NCI-H2107 treated with DMSO at 0.1 percent for 48 hours (cell line): ENCODE measurements at regions not wholly inside any gene's neighbourhood (a gene's known extent, or its start where the extent isn't known, plus 50 kb on each side); places are given as distances from the start of the nearest gene placed in this dataset.
"Not testable (repeated sequence)": the region's sequence is repeated elsewhere in the genome, so short reads cannot be mapped to it uniquely, and the experiment has no call there.

ENCODE experiments used
- DNase-seq: peaks from one replicate; lab custom pipeline; 2025; ENCODE audit not compliant: unreplicated experiment; lab: John Stamatoyannopoulos, UW

DNA sequence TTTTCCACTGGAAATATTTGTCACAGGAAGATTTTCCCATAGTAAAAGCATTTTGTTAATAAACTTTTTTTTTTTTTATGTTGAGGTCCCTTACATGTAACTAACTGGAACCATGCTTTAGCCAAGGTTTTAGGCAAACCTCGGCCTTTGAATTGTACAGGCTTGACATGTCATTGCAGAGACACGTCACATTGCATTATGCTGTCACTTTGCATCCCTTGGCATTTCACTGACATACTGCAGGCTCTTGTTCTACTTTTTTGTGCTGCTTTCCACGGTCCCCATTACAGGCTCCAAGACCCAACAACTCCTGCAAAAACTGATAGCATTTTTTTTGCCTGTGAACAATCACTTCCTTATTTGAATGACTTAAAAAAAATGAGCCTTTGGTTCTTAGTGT, 724.3 kb downstream of the TTLL7 start:
- DNase-seq, result not testable (repeated sequence)

DNA sequence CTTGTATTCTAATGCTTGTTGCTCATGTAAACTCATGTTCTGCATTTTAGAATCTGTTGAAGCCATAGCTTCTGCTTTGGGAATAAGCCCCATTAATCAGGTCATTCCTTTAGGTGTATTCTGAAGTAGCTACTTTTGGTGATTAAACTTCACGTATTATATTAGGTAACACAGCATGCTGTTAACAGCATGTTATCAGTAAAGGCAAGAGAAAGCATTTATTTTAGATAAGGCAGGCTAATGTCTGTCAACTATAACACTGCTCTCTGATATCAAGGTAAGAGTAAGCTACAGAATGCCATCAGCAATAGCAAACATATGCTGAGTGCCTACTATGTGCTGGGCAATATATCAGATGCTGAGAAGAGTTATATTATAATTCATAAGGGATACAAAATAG, 726.4 kb downstream of the TTLL7 start:
- DNase-seq, result not testable (repeated sequence)

DNA sequence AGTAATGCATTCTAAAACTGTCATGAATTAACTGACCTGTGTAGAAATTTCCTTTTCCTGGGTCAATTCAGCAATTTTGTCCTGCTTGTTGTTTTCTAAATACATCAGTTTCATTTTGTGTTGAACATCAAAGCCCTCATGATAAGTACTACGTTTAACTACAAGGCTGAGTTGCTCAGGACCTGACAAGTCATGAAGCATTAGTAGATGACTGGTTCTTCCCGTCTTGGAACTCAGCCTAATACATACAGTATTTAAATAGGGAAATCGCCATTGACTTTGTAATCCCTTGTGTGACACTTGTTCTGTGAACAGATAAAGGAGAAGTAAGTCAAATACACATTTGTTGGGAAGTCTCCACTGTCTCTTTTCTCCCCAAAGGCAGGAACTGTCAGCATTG, 727.1 kb downstream of the TTLL7 start:
- DNase-seq, result not testable (repeated sequence)

DNA sequence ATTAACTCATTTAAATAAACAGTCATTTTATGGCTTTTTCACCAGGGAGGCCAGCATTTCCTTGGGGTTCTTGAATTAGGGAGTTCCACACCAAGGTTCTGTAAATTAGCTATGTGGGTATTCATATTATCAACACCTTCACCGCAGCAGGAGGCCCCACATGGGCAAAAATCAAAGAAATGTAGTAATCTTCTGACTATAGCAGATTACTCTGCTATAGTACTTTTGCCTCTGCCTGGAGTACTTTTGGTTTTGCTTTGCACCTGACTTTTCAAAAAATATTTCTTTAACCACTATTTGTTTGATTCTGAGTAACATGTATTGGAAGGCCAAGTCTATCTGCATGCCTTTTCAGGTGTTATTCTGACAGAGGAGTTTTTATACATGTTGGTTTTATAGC, 728.1 kb downstream of the TTLL7 start:
- DNase-seq, result not testable (repeated sequence)

DNA sequence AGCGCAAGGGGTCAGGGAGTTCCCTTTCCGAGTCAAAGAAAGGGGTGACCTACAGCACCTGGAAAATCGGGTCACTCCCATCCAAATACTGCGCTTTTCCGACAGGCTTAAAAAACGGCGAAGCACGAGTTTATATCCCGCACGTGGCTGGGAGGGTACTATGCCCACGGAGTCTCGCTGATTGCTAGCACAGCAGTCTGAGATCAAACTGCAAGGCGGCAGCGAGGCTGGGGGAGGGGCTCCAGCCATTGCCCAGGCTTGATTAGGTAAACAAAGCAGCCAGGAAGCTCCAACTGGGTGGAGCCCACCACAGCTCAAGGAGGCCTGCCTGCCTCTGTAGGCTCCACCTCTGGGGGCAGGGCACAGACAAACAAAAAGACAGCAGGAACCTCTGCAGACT, 735.1 kb downstream of the TTLL7 start:
- not testable (repeated sequence) for DNase-seq

DNA sequence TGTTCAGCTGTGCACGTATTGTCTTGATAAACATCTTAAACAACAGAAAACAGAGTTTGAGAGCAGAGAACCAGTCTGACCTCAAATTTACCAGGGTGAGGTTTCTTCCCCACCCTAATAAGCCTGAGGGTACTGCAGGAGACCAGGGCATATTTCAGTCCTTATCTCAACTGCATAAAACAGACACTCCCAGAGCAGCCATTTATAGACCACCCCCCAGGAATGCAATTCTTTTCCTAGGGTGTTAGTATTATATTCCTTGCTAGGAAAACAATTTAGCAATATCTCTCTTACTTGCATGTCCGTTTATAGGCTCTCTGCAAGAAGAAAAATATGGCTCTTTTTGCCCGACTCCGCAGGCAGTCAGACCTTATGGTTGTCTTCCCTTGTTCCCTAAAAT, 747.2 kb downstream of the TTLL7 start:
- not testable (repeated sequence) for DNase-seq

DNA sequence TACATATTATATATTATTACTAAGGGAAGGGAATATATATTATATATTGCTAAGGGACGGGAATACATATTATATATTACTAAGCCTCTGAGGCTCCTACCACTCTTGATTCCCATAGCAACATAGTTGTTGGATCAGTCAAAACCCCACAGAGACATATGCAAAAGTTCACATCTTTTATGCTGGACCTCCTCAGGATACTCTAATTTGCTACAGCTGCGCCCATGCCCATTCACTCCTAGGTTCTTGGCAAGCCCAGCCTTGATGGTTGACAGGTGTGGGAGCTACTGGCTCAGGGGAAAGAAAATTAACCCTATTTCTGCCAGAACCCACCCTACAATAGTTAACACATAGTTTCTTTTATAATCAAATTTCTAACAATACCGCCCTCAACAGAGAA, 752.2 kb downstream of the TTLL7 start:
- DNase-seq, result peak; percentile 59

DNA sequence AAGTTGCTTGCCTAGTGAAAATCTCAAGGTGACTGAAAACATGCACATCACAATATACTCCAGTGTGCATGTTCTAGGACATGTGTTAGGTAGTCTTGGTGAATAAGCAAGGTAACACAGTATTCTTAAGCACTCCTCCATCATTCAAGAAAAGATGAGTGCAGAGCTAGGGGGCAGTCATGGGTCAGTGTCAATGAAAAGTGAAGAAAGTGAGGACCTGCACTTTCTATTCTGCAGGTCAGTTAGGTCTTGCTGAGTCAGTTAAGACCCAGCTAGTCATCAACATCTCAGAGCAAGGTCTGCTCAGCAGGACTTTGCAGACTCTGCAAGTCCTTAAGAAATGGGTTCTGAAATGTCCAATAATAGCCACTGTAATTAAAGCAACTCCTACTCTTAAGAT, 754.1 kb downstream of the TTLL7 start:
- not testable (repeated sequence) for DNase-seq

DNA sequence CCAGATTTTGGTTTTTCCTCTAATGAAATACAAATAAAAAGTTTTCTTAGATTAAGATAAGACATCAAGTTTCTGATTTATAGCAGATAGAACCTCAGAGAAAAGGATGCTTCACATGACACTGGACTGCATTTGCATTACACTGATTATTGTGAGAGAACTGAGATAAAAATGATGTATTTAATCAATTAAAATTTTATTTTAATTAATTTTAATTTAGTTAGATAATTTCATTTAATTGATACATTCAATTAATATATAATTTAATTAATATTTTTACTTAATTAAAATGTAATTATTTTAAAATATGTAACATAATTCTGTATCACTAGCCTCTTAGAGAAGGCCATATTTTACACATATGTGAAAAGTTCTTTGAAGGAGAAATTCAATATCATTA, 759.4 kb downstream of the TTLL7 start:
- DNase-seq, result not testable (repeated sequence)

DNA sequence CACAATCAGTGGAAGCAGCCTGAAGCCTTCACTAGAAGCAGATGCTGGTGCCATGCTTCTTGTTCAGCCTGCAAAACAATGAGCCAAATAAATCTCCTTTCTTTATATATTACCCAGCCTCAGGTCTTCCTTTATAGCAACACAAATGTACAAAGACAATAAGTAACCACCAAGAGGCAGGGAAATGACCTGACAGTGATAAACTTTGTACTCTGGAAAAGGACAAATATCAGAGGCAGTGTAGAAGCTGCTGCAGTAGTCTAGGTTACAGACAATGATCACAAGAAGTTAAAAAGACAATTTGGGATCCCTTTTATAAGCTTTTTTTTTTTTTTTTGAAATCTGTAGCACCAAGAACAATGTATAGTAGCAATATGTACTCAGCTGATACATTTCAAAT, 760.3 kb downstream of the TTLL7 start:
- not testable (repeated sequence) for DNase-seq

DNA sequence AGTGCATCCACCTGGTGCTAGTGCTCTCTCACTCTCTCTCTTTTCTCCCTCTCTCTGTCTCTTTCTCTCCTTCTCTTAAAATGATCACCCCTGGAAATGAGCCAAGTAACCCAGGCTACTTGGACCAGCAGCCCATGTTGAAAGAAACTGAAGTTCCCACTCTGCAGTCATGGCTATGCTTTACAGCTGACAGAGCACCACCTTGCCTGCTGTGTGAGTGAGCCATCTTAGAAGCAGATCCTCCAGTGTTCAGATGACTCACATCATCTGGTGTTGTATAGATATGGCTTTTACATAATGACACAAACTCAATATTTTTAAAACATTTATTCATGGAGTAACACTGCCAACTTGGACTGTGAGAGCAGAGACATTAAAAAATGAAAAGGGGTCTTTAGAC, 779.1 kb downstream of the TTLL7 start:
- DNase-seq, result not testable (repeated sequence)

DNA sequence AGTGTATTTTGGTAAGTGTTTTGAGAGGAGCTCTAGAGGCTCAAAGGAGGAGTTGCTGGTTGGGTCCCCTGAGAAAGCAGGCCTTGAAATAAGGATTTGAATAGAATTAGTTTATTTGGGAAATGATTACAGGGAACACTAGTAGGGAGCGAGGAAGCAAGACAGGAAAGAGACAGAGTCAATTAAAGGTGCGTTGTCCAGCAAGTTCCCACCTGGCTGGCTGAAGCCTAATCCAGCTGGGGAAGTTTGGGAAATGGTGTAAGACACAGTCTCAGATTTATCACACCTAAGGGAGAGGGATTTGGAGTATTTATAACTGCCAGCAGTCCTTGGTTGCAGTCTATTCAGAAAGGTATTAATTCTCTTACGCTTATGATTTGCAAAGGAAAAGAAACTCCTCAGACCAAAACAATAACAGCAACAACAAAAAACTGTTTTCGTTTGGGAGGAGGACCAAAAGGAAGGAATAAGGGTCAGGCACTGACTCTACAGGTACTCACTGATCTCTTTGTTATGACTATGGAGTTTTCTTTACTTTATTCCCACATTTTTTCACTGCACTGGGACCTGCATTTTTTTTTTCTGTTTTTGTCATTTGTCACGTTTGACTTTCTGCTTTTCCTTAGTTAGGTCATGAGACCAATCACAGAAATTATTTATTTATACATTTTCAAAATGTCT, 780.8 kb downstream of the TTLL7 start:
- not testable (repeated sequence) for DNase-seq

DNA sequence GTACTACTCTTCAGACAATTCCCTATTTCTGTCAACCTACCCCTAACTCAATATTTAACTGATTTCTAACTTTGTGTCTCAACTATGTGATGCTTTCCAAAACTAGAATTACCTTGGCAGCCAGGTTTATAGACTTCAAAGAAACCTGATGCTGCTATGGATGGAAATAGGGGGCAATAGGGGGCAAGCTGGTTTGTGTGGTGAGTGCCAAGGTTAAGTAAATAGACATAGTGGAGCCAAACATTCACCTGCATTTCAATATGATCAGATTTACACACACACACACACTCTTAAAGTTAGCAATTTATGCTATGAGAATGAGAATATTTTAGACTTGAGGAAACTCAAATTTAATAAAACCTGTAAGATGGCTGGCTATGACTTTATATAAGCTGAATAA, 784.6 kb downstream of the TTLL7 start:
- DNase-seq, result not testable (repeated sequence)

DNA sequence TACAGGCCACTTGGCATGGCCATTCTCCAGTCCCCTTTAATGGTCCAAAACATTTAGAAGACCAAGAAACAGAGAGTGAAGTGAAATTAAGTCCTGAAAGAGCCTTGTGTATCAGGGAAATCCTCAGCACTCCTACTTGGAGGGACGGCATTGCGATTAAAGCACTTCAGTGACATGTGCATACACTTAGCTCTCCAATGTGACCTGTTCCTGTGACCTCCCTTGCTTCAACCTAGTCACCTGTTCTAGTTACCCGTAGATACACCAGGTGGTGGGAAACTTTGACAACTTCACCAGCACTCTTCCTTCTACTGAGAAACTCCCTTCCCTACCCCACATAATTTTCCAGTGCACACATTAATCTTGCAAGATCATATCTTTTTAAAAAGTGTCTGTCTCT, 785.3 kb downstream of the TTLL7 start:
- not testable (repeated sequence) for DNase-seq

DNA sequence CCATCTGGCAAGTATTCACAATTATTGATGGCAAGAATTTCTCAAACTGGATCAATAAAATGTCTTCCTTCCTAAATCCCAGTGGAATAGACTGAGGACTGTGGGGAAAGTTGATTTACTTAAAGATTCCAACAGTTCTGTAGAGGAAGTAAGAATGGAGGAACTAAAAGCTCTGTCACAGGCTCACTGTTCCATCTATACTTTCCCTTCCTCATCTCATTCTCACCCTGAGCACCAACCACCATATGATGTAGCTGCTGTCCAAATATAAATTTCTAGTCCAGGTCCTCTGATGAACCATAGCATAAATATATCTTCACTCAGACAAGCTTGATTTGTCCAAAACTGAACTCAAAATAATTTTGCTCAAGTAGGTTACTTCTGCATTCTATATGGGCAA, 786.9 kb downstream of the TTLL7 start:
- DNase-seq, result not testable (repeated sequence)

DNA sequence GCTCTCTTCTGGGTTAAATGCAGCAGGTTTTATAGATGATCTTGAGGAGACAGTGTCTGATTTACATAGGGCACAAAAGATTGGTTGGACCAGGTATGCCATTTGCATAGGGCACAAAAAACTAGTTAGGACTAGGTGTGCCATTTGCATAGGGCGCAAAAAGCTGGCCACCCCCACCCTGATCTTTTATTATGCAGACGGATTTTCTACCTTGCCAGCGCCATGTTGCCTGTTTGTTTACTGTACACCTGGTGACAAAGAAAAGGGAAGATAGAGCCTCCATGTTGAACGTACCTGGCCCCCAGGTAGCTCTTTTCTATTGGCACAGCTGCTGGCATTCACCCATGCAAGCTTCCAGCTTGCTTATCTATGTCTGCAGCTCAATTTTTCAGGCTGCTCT, 790.4 kb downstream of the TTLL7 start:
- DNase-seq, result not testable (repeated sequence)

DNA sequence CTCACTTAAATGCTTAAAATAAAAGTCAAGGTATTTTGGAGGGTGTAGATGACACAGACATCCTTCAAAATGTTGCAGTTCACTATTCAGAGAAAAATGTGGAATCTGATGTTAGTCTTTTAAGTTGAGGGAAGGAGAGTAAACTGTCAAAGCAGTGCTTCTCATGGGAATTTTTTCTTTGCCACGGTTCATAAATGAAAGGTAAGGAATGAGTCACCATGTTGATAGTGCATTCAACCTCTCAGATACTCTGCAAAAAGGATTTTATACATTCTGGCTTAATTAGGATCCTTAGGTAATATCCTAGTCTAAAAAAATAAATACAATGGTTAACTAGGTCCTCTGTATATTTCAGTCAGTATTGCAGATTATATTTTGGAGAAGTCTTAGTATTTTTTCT, 804.3 kb downstream of the TTLL7 start:
- not testable (repeated sequence) for DNase-seq

DNA sequence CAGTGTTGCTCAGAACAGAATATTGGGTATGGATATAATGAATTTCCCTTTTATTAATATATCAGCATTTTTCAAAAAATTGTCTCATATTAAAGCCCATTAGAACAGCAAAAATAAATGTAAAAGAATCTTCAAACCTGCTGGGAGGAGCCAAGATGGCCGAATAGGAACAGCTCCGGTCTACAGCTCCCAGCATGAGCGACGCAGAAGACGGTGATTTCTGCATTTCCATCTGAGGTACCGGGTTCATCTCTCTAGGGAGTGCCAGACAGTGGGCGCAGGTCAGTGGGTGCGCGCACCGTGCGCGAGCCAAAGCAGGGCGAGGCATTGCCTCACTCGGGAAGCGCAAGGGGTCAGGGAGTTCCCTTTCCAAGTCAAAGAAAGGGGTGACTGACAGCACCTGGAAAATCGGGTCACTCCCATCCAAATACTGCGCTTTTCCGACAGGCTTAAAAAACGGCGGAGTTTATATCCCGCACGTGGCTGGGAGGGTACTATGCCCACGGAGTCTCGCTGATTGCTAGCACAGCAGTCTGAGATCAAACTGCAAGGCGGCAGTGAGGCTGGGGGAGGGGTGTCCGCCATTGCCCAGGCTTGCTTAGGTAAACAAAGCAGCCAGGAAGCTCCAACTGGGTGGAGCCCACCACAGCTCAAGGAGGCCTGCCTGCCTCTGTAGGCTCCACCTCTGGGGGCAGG, 816.8 kb downstream of the TTLL7 start:
- DNase-seq, result not testable (repeated sequence)

DNA sequence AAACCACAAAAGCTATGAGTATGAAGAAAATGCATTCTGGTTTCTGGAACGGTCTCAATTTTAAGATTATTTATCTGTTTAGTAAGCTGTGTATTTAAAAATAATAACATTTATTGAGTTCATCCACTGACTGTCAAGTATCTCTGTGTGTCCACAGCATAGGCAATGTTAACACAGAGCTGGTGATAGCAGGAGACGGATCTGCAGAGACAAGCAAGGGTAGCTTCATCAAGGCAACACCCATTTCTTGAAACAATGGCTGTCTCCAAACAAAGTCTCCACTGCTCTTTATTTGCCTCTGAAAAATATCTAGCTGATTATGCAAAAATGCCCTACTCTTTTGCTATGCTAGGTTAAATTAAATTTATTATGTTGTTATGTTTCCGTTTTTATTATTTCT, 818.3 kb downstream of the TTLL7 start:
- not testable (repeated sequence) for DNase-seq

DNA sequence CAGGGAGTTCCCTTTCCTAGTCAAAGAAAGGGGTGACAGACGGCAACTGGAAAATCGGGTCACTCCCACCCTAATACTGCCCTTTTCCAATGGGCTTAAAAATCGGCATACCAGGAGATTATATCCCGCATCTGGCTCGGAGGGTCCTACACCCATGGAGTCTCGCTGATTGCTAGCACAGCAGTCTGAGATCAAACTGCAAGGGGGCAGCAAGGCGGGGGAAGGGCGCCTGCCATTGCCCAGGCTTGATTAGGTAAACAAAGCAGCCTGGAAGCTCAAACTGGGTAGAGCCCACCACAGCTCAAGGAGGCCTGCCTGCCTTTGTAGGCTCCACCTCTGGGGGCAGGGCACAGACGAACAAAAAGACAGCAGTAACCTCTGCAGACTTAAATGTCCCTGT, 831.3 kb downstream of the TTLL7 start:
- DNase-seq, result not testable (repeated sequence)

DNA sequence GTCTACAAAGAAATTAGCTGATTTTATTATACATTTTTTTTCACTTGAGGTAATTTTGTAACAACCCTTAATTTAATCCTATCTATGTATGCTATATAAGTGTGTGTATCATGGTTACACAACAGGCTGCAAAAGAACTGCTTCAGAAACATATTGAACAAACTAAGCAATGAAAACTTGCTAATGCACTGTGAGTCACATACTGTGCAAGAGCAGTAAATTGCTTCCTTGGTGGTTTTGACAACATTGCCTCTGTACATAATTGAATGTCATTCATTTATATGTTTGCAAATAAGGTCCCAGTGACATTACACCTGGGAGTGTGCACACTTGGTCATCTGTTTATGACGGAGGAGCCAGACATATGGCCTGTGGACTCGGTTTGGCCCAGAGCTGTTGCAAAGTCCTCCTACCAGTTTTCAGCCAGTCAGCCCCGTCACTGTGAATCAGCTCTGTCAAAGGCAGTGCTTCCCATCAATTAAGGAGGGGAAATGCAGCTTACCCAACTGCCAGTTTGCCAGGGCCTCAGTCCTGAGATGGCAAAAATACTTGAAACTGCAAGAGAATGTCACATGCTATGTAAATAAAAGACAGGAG, 835.0 kb downstream of the TTLL7 start:
- not testable (repeated sequence) for DNase-seq

DNA sequence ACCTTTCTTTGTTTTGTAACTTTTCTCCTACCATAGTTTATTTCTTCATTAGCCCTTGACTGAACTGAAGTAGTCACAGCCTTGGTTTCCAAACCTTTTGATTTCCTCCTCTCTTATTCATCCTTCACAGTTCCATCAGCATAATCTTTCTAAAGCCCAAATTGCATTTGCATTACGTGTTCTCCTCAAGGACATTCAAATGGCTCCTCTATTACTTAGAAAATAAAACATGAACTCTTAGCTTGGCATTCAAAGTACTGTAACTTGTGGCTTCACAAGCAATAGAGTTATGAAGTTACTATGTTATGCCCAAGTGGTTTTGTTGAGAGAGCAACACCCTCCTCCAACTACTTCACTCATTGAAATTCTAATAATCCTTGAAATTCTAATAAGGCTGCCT, 840.0 kb downstream of the TTLL7 start:
- not testable (repeated sequence) for DNase-seq
